IMR-90 (cell line): ENCODE measurements at regions not wholly inside any gene's neighbourhood (a gene's known extent, or its start where the extent isn't known, plus 50 kb on each side); places are given as distances from the start of the nearest gene placed in this dataset.

ENCODE experiments used
- BHLHE40 ChIP-seq: fragments of 150-350 bp; IDR thresholded peaks from 2 replicates; pipeline ENCODE4 v1.6.1; 2016; ENCODE audit warnings: mild to moderate bottlenecking, low read depth, low read length
- MAZ ChIP-seq: IDR thresholded peaks from 2 replicates; pipeline ENCODE4 v1.6.1; 2012; ENCODE audit warnings: low read depth, mild to moderate bottlenecking, low read length, improper control_type of control experiment, moderate library complexity, borderline replicate concordance
- MXI1 ChIP-seq: IDR thresholded peaks from 2 replicates; pipeline ENCODE4 v1.6.1; 2012; ENCODE audit warnings: low read depth, mild to moderate bottlenecking, low read length, moderate library complexity, borderline replicate concordance
- POLR2A ChIP-seq: IDR thresholded peaks from 2 replicates; pipeline ENCODE4 v1.6.1; 2012; ENCODE audit warnings: mild to moderate bottlenecking, low read depth, low read length
- RAD21 ChIP-seq: IDR thresholded peaks from 2 replicates; pipeline ENCODE4 v1.6.1; 2012; ENCODE audit warnings: low read length, improper control_type of control experiment
- RCOR1 ChIP-seq: IDR thresholded peaks from 2 replicates; pipeline ENCODE4 v1.6.1; 2012; ENCODE audit warnings: mild to moderate bottlenecking, low read length, improper control_type of control experiment; ENCODE audit not compliant: insufficient replicate concordance
- TF ChIP-seq, protein P1 (sequence below): conservative IDR thresholded peaks from 2 replicates; pipeline ENCODE4 v1.5.1; 2012; ENCODE audit warnings: mild to moderate bottlenecking, low read depth, low read length, improper control_type of control experiment
- TF ChIP-seq, protein P2 (sequence below): fragments of 150-350 bp; IDR thresholded peaks from 2 replicates; pipeline ENCODE4 v1.6.1; 2017; ENCODE audit warnings: mild to moderate bottlenecking, antibody characterized with exemption, low read length, low read depth

DNA sequence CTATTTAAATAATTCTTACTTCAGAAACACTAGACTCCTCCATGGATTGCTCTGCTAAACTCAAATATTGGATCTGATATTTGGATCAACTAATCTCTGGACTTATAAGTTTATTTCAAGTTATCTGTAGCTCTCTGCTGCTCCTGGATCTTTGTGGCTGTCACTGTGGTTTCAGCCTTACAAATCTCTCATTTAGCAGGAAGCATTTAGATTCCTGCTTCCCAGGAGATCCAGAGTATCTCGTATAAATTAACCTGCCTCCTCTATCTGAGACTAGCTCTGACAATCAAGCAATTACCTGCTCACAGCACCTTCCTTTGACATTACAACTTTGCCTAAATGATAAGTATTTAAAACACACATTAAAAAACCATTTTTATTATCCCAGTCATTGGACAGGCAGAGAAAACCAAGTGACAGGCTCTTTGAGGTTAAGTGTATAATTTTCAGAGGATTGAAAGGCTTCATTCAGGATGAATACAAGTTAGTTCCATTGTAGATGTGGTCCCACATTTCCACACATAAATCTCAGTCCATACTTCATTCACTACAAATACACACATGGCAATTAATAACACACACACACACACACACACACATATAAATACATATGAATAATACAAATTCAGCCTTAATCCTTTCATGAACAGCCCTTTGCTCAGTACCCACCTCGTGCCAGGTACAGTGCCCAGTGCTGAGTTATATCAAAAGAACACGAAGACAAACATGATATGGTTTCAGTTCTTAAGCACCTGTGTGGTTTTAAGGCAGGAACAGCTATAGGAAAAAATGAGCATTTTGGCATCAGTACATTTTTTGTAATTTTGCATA lies 55.5 kb upstream of the PLCB1 start:
- TF ChIP-seq BHLHE40 (no peak), MAZ (no peak), RCOR1 (no peak), POLR2A (no peak), MXI1 (no peak), RAD21 (no peak)
- TF ChIP-seq, protein P1, sequence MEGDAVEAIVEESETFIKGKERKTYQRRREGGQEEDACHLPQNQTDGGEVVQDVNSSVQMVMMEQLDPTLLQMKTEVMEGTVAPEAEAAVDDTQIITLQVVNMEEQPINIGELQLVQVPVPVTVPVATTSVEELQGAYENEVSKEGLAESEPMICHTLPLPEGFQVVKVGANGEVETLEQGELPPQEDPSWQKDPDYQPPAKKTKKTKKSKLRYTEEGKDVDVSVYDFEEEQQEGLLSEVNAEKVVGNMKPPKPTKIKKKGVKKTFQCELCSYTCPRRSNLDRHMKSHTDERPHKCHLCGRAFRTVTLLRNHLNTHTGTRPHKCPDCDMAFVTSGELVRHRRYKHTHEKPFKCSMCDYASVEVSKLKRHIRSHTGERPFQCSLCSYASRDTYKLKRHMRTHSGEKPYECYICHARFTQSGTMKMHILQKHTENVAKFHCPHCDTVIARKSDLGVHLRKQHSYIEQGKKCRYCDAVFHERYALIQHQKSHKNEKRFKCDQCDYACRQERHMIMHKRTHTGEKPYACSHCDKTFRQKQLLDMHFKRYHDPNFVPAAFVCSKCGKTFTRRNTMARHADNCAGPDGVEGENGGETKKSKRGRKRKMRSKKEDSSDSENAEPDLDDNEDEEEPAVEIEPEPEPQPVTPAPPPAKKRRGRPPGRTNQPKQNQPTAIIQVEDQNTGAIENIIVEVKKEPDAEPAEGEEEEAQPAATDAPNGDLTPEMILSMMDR, result no peak
- TF ChIP-seq, protein P2, sequence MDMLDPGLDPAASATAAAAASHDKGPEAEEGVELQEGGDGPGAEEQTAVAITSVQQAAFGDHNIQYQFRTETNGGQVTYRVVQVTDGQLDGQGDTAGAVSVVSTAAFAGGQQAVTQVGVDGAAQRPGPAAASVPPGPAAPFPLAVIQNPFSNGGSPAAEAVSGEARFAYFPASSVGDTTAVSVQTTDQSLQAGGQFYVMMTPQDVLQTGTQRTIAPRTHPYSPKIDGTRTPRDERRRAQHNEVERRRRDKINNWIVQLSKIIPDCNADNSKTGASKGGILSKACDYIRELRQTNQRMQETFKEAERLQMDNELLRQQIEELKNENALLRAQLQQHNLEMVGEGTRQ, result no peak
